ENCODE measurements at regions not wholly inside any gene's neighbourhood (a gene's known extent, or its start where the extent isn't known, plus 50 kb on each side); places are given as distances from the start of the nearest gene placed in this dataset.
A peak's percentile ranks its signal among the peaks of the same experiment; 100 is the strongest.
"Not testable (repeated sequence)": the region's sequence is repeated elsewhere in the genome, so short reads cannot be mapped to it uniquely, and the experiment has no call there.

DNA sequence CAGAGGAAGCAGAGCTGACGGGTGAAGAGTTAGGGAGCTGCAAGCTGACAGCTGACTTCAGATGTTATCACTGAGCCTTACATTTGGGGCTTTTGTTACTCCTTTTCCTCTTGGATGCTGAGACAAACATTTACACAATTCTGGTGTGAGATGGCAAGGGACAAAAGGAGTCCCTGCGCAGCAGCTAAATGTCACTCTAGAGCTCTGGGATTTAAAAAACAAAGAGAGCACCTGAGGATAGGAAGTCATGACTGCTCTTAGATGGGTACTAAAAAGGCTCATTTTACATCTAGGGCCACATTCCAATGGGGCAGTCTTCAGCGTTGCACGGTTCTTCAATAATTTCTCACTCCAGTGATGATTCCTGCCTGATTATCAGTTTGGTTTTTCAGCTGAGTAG, 204.5 kb downstream of the RAB38 start:
- DNase-seq, result no peak

- no peak for DNase-seq
These were observed 207.8 kb downstream of the RAB38 start for GRCh38 chr11:87967459-87967858.

DNA sequence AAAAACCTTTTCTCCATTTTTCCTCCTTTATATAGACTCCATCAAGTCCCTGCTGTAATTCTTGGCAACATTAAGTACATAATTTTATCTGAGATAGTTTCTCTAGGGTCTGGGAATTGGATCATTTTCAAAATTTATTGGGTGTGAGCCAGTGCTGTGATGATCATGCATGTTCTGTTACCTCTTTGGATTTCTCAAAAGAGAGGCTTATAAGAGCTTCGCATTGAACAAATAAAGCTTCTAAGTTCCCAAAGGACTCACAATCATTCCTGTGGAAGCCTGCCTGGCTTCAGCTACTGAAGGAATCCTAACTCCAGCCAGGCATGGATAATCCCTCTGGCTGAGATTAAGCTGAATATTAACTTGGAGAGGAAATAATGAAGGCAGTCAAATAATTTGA, 208.5 kb downstream of the RAB38 start:
- DNase-seq, result no peak

- no peak for DNase-seq
These were observed 209.0 kb downstream of the RAB38 start for GRCh38 chr11:87966216-87966615.

- no peak for DNase-seq
These were observed 213.6 kb downstream of the RAB38 start for GRCh38 chr11:87961606-87962005.

DNA sequence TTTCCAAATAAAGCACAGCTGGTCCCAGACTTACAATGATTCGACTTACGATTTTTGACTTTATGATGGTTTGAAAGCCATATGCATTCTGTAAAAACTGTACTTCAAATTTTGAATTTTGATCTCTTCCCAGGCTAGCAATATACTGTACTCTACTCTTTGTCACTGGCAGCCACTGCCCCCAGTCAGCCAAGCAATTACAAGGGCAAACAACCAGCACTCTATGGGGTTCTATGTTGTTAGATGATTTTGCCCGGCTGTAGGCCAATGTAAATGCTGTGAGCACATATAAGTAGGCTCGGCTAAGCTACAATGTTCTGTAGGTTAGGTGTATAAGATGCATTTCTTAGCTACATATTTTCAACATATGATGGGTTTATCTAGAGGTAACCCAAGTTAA, 217.3 kb downstream of the RAB38 start:
- DNase-seq, result no peak

- no peak for DNase-seq
These were observed 220.8 kb downstream of the RAB38 start for GRCh38 chr11:87954476-87954875.

GRCh38 chr11:87942786-87943185, 232.5 kb downstream of the RAB38 start:
- DNase-seq, result no peak

- no peak for DNase-seq
These were observed 241.1 kb downstream of the RAB38 start for GRCh38 chr11:87934182-87934581.

DNA sequence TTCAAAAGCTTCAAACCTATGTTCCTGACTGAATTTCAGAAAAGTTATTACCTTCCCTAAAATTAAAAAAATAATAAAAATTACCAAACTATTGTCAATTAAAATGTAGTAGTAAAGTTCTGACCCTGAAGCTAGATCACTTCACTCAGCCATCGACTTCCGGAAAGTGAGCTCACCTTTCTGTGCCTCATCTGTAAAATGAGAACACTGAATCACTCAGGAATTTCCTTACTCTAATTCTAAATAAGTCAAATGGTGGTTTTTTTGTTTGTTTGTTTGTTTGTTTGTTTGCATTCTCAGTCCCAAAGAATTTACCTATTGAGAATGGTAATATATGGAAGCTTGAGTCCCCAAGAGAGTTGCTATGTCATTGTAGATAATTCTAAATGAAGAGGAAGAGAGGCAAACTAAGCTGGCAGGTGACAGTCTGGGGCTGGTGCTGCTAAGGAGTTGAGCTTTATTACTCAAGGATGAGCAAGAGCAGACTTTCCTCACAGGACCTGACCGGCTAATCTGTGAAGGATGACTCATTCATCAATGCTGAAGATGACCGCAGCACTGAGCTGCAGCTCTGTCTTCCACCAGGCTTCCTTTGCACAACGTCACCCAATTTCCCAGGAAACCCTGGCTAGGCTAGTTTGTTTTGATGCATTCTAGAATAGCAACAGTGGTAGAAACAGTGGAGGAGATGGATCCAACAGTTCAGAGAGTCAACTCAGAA, 248.8 kb downstream of the RAB38 start:
- no peak for DNase-seq

DNA sequence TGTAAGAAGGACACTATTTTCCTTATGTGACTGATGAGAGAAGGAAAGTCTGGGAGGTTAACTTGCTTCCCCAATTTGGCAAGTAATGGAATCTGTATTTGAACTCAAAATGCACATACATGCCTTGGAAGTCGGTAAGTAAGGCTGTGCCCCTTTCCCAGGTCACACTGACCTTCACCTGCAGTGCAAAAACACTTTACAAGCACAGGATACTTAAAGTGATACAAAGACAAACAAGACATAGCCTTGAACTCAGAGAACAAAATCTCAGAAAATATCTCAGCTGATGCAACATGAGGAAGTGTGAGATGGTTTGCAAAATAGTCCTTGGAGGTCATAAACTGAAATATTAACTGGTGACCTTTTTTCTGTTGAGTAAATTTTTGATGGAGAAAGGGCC, 251.1 kb downstream of the RAB38 start:
- DNase-seq, result no peak

DNA sequence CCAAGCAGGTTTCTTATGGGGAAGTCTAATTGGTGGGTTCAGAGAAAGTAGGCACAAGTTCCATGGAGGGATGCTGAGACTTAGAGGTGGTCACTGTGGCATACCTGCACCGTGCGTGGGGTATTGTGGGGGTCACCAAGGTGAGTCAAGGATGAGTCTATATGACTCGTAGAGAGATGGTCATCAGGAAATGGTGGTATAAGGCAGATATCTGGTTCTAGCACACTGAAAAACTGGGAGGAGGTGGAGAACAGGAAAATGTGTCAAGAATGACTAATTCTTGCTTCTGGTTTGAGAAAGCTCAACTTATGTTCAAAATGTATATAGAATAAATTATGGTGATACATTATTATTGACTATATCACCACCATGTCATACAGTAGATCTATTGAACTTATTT, 258.1 kb downstream of the RAB38 start:
- DNase-seq, result no peak

DNA sequence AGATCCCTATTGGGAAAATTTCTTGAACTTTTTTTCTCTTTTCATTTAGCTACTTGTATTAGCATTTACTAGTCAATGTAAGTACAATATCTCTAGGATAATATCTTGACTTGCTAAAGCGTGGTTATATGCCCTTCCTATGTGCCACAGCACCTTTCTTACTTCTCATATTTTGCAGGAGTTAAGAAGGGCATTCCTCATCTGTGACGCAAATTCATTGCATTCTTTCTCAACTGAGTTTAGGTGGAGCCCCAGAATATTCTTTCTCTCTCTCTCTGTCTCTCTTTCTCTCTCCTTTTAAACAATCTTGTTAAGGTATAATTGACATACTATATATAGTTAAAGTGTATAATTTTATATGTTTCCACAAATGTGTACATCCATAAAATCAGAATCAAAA, 266.1 kb downstream of the RAB38 start:
- no peak for DNase-seq

GRCh38 chr11:87908086-87908485, 267.2 kb downstream of the RAB38 start:
- no peak for DNase-seq

DNA sequence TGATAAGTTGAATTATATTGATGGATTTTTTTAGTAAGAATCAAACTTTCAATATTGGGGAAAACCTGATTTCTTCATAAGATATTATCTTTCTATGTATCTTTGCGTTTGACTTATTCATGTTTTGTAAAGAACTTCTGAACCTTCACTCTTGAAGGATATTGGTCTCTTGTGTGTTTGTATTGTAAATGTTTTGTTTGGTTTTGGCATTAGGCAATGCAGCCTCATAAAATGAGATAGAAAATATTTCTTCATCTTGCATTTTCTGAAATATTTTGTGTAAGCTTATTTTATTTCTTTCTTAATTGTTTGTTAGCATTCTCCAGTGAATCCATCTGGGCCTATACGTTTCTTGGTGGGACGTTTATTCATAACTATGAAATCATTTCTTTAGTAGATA, 271.9 kb downstream of the RAB38 start:
- no peak for DNase-seq

- no peak for DNase-seq
These were observed 273.9 kb downstream of the RAB38 start for GRCh38 chr11:87901341-87901740.

- no peak for DNase-seq
These were observed 277.3 kb downstream of the RAB38 start for GRCh38 chr11:87897921-87898320.

GRCh38 chr11:87897071-87897470, 278.2 kb downstream of the RAB38 start:
- DNase-seq, result no peak

- DNase-seq, result no peak
These were observed 280.3 kb downstream of the RAB38 start for GRCh38 chr11:87894961-87895360.

- no peak for DNase-seq
These were observed 283.0 kb downstream of the RAB38 start for GRCh38 chr11:87892291-87892690.

- no peak for DNase-seq
These were observed 286.1 kb downstream of the RAB38 start for GRCh38 chr11:87889126-87889525.

- DNase-seq, result not testable (repeated sequence)
These were observed 290.2 kb downstream of the RAB38 start for GRCh38 chr11:87885084-87885483.

DNA sequence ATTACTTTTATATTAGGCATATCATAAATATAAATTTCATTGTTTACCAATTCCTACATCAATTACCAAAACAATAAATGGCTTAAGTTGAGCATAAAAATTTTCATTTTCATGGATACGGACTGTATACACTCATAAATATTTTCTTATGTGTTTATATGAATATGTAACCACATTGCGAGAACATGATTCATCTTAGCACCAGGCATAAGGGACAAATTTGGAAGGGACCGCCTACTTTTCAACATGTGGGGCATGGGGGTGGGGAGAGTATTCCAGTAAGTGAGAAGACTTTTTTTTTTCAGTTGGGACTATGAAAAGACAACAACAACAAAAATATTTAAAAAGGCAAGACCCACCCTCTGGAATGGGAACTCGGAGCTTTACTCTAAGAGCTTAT, 296.1 kb downstream of the RAB38 start:
- DNase-seq, result no peak

GRCh38 chr11:87878373-87878825, 296.8 kb downstream of the RAB38 start:
- DNase-seq, result peak in 1 of 2 donors; percentile 0

GRCh38 chr11:87871056-87871455, 304.2 kb downstream of the RAB38 start:
- DNase-seq, result no peak

All from inflammatory macrophage (primary cell).